PC-3 (cell line): ENCODE measurements at regions not wholly inside any gene's neighbourhood (a gene's known extent, or its start where the extent isn't known, plus 50 kb on each side); places are given as distances from the start of the nearest gene placed in this dataset.

Experiments
- ATAC-seq: fragments of 200-7000 bp; cut with Tn5 transposase; 2 replicates; pipeline ENCODE4 v1.9.1; 2020; ENCODE audit warnings: mild to moderate bottlenecking, moderate library complexity
- BruUV-seq: library from RNA; stranded (reverse); fragments of 400-500 nt; replicated peaks from 2 replicates; lab custom pipeline; 2021; lab: Mats Ljungman, UMichigan
- CTCF ChIA-PET: fragments of 300-600 bp; sonication (Branson Sonifier 250); formaldehyde crosslinking; loops from one replicate; lab custom pipeline; 2022; ENCODE audit warnings: antibody characterized with exemption; lab: Charles Lee
- POLR2A ChIA-PET: fragments of 300-600 bp; sonication (Branson Sonifier 250); formaldehyde crosslinking; loops from one replicate; lab custom pipeline; 2022; ENCODE audit warnings: antibody characterized with exemption; ENCODE audit not compliant: unreplicated experiment; lab: Charles Lee
- DNase-seq: peaks from one replicate; pipeline ENCODE4 v3.0.0-alpha.2; 2015
- H2AFZ ChIP-seq: fragments of 300-600 bp; sonication (generic); 2 replicates; pipeline ENCODE4 v1.6.0; 2016; ENCODE audit warnings: antibody characterized with exemption, low read length
- H3F3A ChIP-seq: fragments of 300-600 bp; sonication (generic); one replicate; pipeline ENCODE4 v1.6.0; 2017; ENCODE audit warnings: antibody characterized with exemption, low read length, control low read depth, mild to moderate bottlenecking; ENCODE audit not compliant: unreplicated experiment
- H3K27ac ChIP-seq: fragments of 300-600 bp; sonication (generic); 2 replicates; pipeline ENCODE4 v1.5.1; 2016; ENCODE audit warnings: mild to moderate bottlenecking, low read length
- H3K27me3 ChIP-seq: fragments of 300-600 bp; sonication (generic); 2 replicates; pipeline ENCODE4 v1.6.1; 2016; ENCODE audit warnings: low read length, mixed read lengths
- H3K36me3 ChIP-seq: fragments of 300-600 bp; sonication (generic); 2 replicates; pipeline ENCODE4 v1.6.1; 2016; ENCODE audit warnings: low read depth, mixed run types, low read length, mixed read lengths
- H3K4me1 ChIP-seq: fragments of 300-600 bp; sonication (generic); 2 replicates; pipeline ENCODE4 v1.5.1; 2016; ENCODE audit warnings: low read length; ENCODE audit not compliant: insufficient read depth
- H3K4me2 ChIP-seq: fragments of 300-600 bp; sonication (generic); 2 replicates; pipeline ENCODE4 v1.6.0; 2016; ENCODE audit warnings: low read length
- H3K4me3 ChIP-seq: fragments of 300-600 bp; sonication (generic); 2 replicates; pipeline ENCODE4 v1.5.1; 2016; ENCODE audit warnings: mild to moderate bottlenecking, low read length, mixed read lengths
- H3K79me2 ChIP-seq: fragments of 300-600 bp; sonication (generic); 2 replicates; pipeline ENCODE4 v1.6.1; 2017; ENCODE audit warnings: low read length, mixed read lengths
- H3K9ac ChIP-seq: fragments of 300-600 bp; sonication (generic); 2 replicates; pipeline ENCODE4 v1.6.0; 2016; ENCODE audit warnings: mild to moderate bottlenecking, low read length
- H3K9me2 ChIP-seq: fragments of 300-600 bp; sonication (generic); replicated peaks from 2 replicates; pipeline ENCODE4 v1.6.1; 2016; ENCODE audit warnings: mixed run types, low read length, mixed read lengths
- H3K9me3 ChIP-seq: fragments of 300-600 bp; sonication (generic); 2 replicates; pipeline ENCODE4 v1.6.1; 2016; ENCODE audit warnings: low read length, mixed read lengths
- H4K20me1 ChIP-seq: fragments of 300-600 bp; sonication (generic); 2 replicates; pipeline ENCODE4 v1.6.1; 2016; ENCODE audit warnings: low read length, mixed read lengths
- CTCF ChIP-seq: fragments of 300-600 bp; sonication (generic); conservative IDR thresholded peaks from 2 replicates; pipeline ENCODE4 v1.5.1; 2017; ENCODE audit warnings: antibody characterized with exemption, low read depth, mild to moderate bottlenecking, low read length
- EZH2 ChIP-seq: fragments of 300-600 bp; sonication (generic); IDR thresholded peaks from one replicate; pipeline ENCODE4 v1.6.1; 2017; ENCODE audit warnings: antibody characterized with exemption, mild to moderate bottlenecking, low read length; ENCODE audit not compliant: unreplicated experiment
- EZH2phosphoT487 ChIP-seq: fragments of 300-600 bp; sonication (generic); IDR thresholded peaks from 2 replicates; pipeline ENCODE4 v1.6.1; 2018; ENCODE audit warnings: mild to moderate bottlenecking, antibody characterized with exemption, low read length, borderline replicate concordance
- intact Hi-C: fragments of 100-400 bp; cut with micrococcal nuclease; formaldehyde crosslinking; loops from 2 replicates; pipeline ENCODE4 v1.9.0; 2023

GRCh38 chr13:34671137-34671536, 270.9 kb upstream of the NBEA start:
- Histone ChIP-seq H3K36me3 (no peaks in the 10 kb centered on the region), H3K9ac (no peak overlapping the region), H3K27ac (no peak overlapping the region), H4K20me1 (no peaks in the 10 kb centered on the region), H3K9me2 (no peaks in the 10 kb centered on the region), H3F3A (no peaks in the 10 kb centered on the region), H3K4me3 (no peak overlapping the region), H3K79me2 (no peaks in the 10 kb centered on the region), H3K4me1 (no peaks in the 10 kb centered on the region), H3K4me2 (no peak overlapping the region), H2AFZ (no peak overlapping the region), H3K9me3 (no peaks in the 10 kb centered on the region), H3K27me3 (no peaks in the 10 kb centered on the region)
- DNase-seq (no peak), ATAC-seq (no peak)
- TF ChIP-seq EZH2phosphoT487, result no peak
- no peak for TF ChIP-seq EZH2
- TF ChIP-seq CTCF, result no peak
- ChIA-PET CTCF (no interaction called here), POLR2A (no interaction called here)
- no TSS peak for BruUV-seq
- intact Hi-C loops, result no loop called here

GRCh38 chr13:34672631-34673030, 269.4 kb upstream of the NBEA start:
- POLR2A ChIA-PET, result no interaction called here
- CTCF ChIA-PET, result no interaction called here
- no peak for ATAC-seq

More at GRCh38 chr13:34672631-34673030, 269.4 kb upstream of the NBEA start:
- Histone ChIP-seq H3K4me3 (no peak overlapping the region), H3K9me2 (no peaks in the 10 kb centered on the region), H3K79me2 (no peaks in the 10 kb centered on the region), H3K9me3 (no peaks in the 10 kb centered on the region), H2AFZ (no peak overlapping the region), H4K20me1 (no peaks in the 10 kb centered on the region), H3K4me1 (peaks cover 1% of the 10 kb centered on the region; the same call in 1 of the 2 replicates), H3K9ac (no peak overlapping the region), H3K36me3 (no peaks in the 10 kb centered on the region), H3K27me3 (no peaks in the 10 kb centered on the region), H3F3A (no peaks in the 10 kb centered on the region), H3K27ac (no peak overlapping the region), H3K4me2 (no peak overlapping the region)
- intact Hi-C loops, result no loop called here
- TF ChIP-seq CTCF (no peak), EZH2 (no peak), EZH2phosphoT487 (no peak)
- BruUV-seq, result no TSS peak
- no peak for DNase-seq
